22Rv1 (cell line): ENCODE measurements at regions not wholly inside any gene's neighbourhood (a gene's known extent, or its start where the extent isn't known, plus 50 kb on each side); places are given as distances from the start of the nearest gene placed in this dataset.

Source experiments
- H3K27ac ChIP-seq: fragments of 450-650 bp; 2 replicates; pipeline ENCODE4 v1.5.1; 2017
- ZFX ChIP-seq: fragments of 450-650 bp; IDR thresholded peaks from 2 replicates; pipeline ENCODE4 v1.6.1; 2017; ENCODE audit warnings: antibody characterized with exemption, borderline replicate concordance
- TF ChIP-seq, protein P1 (sequence below): fragments of 450-650 bp; IDR thresholded peaks from 2 replicates; pipeline ENCODE4 v1.5.1; 2017; ENCODE audit warnings: mild to moderate bottlenecking

DNA sequence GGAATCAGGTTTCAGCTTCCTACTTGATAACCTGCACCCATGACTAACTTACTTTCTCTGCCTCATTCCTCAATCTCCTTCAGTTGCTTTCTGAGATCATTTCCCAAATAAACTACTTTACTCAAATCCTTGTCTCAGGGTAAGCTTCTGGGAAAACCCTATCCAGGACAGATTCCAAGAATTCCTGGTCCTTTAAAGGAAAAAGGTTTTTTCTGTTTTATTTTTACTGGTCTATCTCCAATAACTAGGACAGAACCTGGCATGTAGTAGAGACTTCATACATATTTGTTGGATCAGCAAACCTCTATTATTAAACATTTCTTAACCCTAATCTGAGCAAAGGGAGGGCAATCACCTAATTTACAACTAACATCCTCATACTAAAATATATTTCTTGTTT lies 910.5 kb upstream of the CHORDC1 start:
- no peak overlapping the region for H3K27ac ChIP-seq

DNA sequence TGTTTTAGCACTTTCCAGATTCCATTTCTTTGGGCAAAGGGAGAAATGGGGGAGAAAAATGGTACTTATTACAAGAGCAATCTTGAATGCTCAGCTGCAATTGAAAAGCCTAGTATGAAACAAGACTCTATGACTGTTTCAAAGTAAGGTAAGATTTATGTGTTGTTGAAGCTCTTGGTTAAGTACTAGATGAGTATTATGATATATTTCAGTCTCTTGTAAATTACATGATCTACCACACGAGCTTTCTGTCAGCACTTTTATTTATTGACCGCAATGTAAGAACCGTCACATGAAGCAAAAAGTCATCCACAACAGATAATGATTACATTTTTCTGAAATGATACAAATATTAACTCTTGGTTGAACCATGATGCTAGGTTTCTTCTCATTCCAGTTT lies 906.7 kb upstream of the CHORDC1 start:
- no peak for TF ChIP-seq ZFX
- TF ChIP-seq, protein P1, sequence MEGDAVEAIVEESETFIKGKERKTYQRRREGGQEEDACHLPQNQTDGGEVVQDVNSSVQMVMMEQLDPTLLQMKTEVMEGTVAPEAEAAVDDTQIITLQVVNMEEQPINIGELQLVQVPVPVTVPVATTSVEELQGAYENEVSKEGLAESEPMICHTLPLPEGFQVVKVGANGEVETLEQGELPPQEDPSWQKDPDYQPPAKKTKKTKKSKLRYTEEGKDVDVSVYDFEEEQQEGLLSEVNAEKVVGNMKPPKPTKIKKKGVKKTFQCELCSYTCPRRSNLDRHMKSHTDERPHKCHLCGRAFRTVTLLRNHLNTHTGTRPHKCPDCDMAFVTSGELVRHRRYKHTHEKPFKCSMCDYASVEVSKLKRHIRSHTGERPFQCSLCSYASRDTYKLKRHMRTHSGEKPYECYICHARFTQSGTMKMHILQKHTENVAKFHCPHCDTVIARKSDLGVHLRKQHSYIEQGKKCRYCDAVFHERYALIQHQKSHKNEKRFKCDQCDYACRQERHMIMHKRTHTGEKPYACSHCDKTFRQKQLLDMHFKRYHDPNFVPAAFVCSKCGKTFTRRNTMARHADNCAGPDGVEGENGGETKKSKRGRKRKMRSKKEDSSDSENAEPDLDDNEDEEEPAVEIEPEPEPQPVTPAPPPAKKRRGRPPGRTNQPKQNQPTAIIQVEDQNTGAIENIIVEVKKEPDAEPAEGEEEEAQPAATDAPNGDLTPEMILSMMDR = no peak
- no peak overlapping the region for H3K27ac ChIP-seq

More for the DNA sequence above, 910.5 kb upstream of the CHORDC1 start:
- no peak for TF ChIP-seq ZFX
- TF ChIP-seq, protein P1 = no peak

DNA sequence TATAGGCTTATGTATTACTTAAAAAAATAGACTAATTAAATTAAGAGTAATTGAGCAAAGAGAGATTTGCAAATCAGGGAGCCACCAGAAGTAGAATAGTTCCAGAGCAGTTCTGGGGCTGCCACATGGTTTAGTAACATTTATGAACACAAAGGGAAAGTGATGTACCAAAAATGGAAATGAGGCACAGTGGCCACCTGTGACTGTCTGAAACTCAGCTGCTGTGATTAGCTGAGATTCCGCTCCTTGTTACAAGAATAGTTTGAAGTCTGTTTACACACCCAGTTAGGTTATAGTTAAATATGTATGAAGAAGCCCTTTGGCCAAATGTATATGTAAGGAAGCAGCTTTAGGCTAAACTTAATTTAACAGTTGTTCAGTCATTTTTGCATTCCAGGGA lies 901.5 kb upstream of the CHORDC1 start:
- TF ChIP-seq, protein P1 = no peak
- no peak for TF ChIP-seq ZFX
- no peak overlapping the region for H3K27ac ChIP-seq

DNA sequence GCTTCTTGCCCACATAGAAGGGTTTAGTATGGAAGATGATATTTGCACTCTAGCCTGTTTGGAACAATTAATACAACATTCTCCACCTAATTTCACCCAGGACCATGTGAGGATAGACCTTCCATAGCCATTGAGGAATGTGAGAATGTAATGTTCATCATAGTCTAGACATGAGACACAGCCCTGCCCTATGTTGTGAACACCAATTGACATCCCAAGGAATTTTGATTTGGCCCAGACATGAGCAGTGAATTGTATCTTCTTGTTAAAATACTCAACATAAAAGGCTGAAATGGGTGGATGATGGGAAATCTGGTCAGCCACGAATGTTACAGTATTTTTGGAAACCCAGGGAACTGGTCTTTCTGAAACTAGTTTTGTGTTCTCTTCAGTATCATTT lies 892.3 kb upstream of the CHORDC1 start:
- TF ChIP-seq, protein P1 = no peak
- TF ChIP-seq ZFX = no peak
- H3K27ac ChIP-seq = no peak overlapping the region

DNA sequence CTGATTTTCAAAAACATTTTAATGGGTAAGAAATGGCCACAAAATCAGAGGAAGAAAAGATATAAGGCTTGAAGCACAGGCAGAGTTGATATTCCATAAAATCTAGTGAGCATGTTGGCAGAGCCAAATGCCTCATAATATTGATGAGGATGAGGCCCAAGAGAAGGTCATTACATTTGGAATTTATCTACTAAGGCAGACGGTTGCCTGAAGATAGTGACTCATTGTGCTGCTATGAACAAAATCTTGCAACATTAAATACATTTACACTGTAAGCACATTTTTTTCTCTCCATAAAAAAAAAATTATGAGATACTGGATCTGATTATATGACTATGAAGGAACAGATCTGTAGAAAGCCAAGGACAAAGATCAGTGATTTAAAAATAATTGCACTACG lies 881.4 kb upstream of the CHORDC1 start:
- no peak for TF ChIP-seq ZFX
- TF ChIP-seq, protein P1 = no peak
- no peak overlapping the region for H3K27ac ChIP-seq

DNA sequence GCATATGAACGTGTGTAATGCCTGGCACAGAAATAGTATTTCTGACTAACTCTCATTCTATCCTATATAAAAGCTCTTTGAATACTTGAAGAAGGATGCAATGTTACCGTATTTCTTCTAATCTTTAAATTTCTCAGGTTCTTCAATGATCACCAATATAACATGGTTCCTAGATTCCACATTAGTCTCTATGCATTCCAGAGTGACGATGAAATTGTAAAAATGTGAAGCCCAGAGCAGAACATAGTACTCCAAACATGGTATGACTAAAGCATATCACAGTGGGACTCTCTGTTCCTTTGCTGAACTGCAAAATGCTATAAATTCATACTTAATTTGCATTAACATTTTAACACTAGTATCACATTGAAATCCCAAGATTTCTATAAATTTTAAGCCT lies 877.6 kb upstream of the CHORDC1 start:
- TF ChIP-seq, protein P1 = no peak
- no peak for TF ChIP-seq ZFX
- H3K27ac ChIP-seq = no peak overlapping the region

DNA sequence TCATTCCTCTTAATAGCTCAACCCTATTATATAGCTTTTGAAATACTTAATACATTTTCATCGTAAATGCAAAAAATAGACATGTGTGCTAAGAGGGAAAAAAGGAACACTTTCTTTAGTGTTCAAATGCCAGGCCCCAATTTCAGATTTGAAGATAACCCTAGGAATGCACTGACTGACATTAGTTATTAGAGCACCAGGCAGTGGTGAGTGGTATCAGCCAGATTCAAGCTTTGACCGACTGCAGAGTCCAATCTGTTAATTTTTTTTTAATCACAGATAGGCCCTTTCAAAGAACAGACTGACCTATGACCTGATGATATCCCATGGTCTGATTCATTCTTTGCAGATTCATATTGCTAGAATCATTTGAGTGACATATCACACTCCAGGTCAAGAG lies 874.2 kb upstream of the CHORDC1 start:
- H3K27ac ChIP-seq = no peak overlapping the region
- TF ChIP-seq, protein P1 = no peak
- no peak for TF ChIP-seq ZFX
